B cell (primary cell): ENCODE measurements at regions not wholly inside any gene's neighbourhood (a gene's known extent, or its start where the extent isn't known, plus 50 kb on each side); places are given as distances from the start of the nearest gene placed in this dataset.

Source experiments
- ATAC-seq: fragments of 200-7000 bp; cut with Tn5 transposase; one replicate; pipeline ENCODE4 v1.10.0; 2021; ENCODE audit warnings: low read depth, mild to moderate bottlenecking, moderate number of reproducible peaks, moderate library complexity
- CTCF ChIA-PET: fragments of 350-600 bp; sonication (Branson Sonifier 250); formaldehyde crosslinking; loops from one replicate; lab custom pipeline; 2021; ENCODE audit warnings: antibody characterized with exemption, inconsistent platforms; lab: Charles Lee
- POLR2A ChIA-PET: fragments of 350-600 bp; sonication (Branson Sonifier 250); formaldehyde crosslinking; loops from one replicate; lab custom pipeline; 2021; ENCODE audit warnings: antibody characterized with exemption; lab: Charles Lee
- DNase-seq: peaks from one replicate; pipeline ENCODE4 v3.0.0; 2013
- H2AFZ ChIP-seq: 2 replicates; pipeline ENCODE4 v1.6.1; 2012; ENCODE audit warnings: mild to moderate bottlenecking, low read depth, low read length; ENCODE audit not compliant: insufficient read depth, poor library complexity, severe bottlenecking
- H3K27ac ChIP-seq, 2 donors: 1 replicate in 1 of 2; 2 replicates in 1 of 2; pipeline ENCODE4 v1.5.1; 2012 to 2013; ENCODE audit warnings: low read length in 2 of 2, mild to moderate bottlenecking in 2 of 2, moderate library complexity in 1 of 2
- H3K27me3 ChIP-seq, 4 experiments: fragments of 200-600 bp in 1 of 4; sonication (generic) in 1 of 4; replicated peaks in 1 of 4; 1 replicate in 2 of 4; 2 replicates in 2 of 4; pipeline versions ENCODE4 v1.6.1 to v1.7.0; 2013 to 2016; ENCODE audit warnings: low read length in 3 of 4, mild to moderate bottlenecking in 2 of 4, mixed read lengths in 1 of 4, moderate library complexity in 1 of 4; ENCODE audit not compliant: insufficient read depth in 4 of 4, control insufficient read depth in 3 of 4; ENCODE audit errors: control extremely low read depth in 1 of 4
- H3K36me3 ChIP-seq, 2 experiments: replicated peaks in 1 of 2; 1 replicate in 1 of 2; 2 replicates in 1 of 2; pipeline versions ENCODE4 v1.6.1 to v1.7.1; 2013; ENCODE audit warnings: low read length in 1 of 2; ENCODE audit not compliant: insufficient read depth in 2 of 2, control insufficient read depth in 1 of 2; ENCODE audit errors: control extremely low read depth in 1 of 2, extremely low read depth in 1 of 2
- H3K4me1 ChIP-seq, 2 donors: fragments of 200-600 bp in 1 of 2; sonication (generic) in 1 of 2; 1 replicate in 1 of 2; 2 replicates in 1 of 2; pipeline versions ENCODE4 v1.5.1 to v1.6.1; 2013 to 2017; ENCODE audit warnings: low read length in 2 of 2; ENCODE audit not compliant: control insufficient read depth in 2 of 2, insufficient read depth in 2 of 2
- H3K4me2 ChIP-seq: replicated peaks from 2 replicates; pipeline ENCODE3; 2012; ENCODE audit warnings: mild to moderate bottlenecking, low read depth, low read length; ENCODE audit not compliant: poor library complexity, severe bottlenecking
- H3K4me3 ChIP-seq, 5 experiments: fragments of 200-600 bp in 1 of 5; sonication (generic) in 1 of 5; 1 replicate in 3 of 5; 2 replicates in 2 of 5; pipeline versions ENCODE4 v1.5.1 to v1.7.0; 2011 to 2016; ENCODE audit warnings: low read length in 4 of 5, mild to moderate bottlenecking in 4 of 5, low read depth in 2 of 5, control low read depth in 1 of 5, moderate library complexity in 1 of 5; ENCODE audit not compliant: insufficient read depth in 1 of 5; ENCODE audit errors: control extremely low read depth in 1 of 5, extremely low read depth in 1 of 5
- H3K79me2 ChIP-seq: fragments of 200-600 bp; sonication (generic); one replicate; pipeline ENCODE4 v1.6.0; 2016; ENCODE audit warnings: low read length; ENCODE audit not compliant: control insufficient read depth, insufficient read depth
- H3K9ac ChIP-seq: fragments of 200-600 bp; sonication (generic); 2 replicates; pipeline ENCODE4 v1.6.1; 2017; ENCODE audit warnings: mild to moderate bottlenecking, low read length, moderate library complexity
- H3K9me3 ChIP-seq, 3 donors: one replicate each; pipeline versions ENCODE4 v1.6.1 to v1.7.1; 2013; ENCODE audit warnings: low read length in 2 of 3; ENCODE audit not compliant: control insufficient read depth in 2 of 3, insufficient read depth in 1 of 3; ENCODE audit errors: control extremely low read depth in 1 of 3
- H4K20me1 ChIP-seq: 2 replicates; pipeline ENCODE4 v1.6.0; 2012; ENCODE audit warnings: mild to moderate bottlenecking, low read length; ENCODE audit not compliant: insufficient read depth, control insufficient read depth, poor library complexity, severe bottlenecking
- H3K27ac Mint-ChIP-seq: one replicate; pipeline ENCODE4 v1.8.0; 2021; ENCODE audit warnings: mixed read lengths
- H3K27me3 Mint-ChIP-seq: one replicate; pipeline ENCODE4 v1.8.0; 2021; ENCODE audit warnings: mixed read lengths
- H3K4me1 Mint-ChIP-seq: one replicate; pipeline ENCODE4 v1.8.0; 2021; ENCODE audit warnings: mixed read lengths
- H3K4me3 Mint-ChIP-seq: one replicate; pipeline ENCODE4 v1.8.0; 2021; ENCODE audit warnings: mixed read lengths
- H3K9me3 Mint-ChIP-seq: one replicate; pipeline ENCODE4 v1.8.0; 2022; ENCODE audit warnings: mixed read lengths; ENCODE audit not compliant: insufficient read depth
- CTCF ChIP-seq: fragments of 200-600 bp; IDR thresholded peaks from one replicate; pipeline ENCODE4 v1.8.0; 2022; ENCODE audit warnings: antibody characterized with exemption, mild to moderate bottlenecking
- EZH2 ChIP-seq: IDR thresholded peaks from 2 replicates; pipeline ENCODE4 v1.6.1; 2012; ENCODE audit warnings: borderline replicate concordance, low read depth, mild to moderate bottlenecking, moderate library complexity, low read length; ENCODE audit not compliant: insufficient read depth, poor library complexity, severe bottlenecking
- WGBS: methylation state at CpG from one replicate; pipeline ENCODE4 v1.1.5; 2013; ENCODE audit warnings: missing lambda C conversion rate; ENCODE audit not compliant: insufficient coverage; 5-methylcytosine and 5-hydroxymethylcytosine counted together
- intact Hi-C: fragments of 100-400 bp; cut with micrococcal nuclease; formaldehyde crosslinking; loops from one replicate; pipeline ENCODE4 v1.10.0; 2022

GRCh38 chr3:107236655-107237337 is 140.4 kb upstream of the CCDC54 start:
- H3K4me2 ChIP-seq = no peak overlapping the region
- H4K20me1 ChIP-seq = no peaks in the 10 kb centered on the region
- H3K4me1 Mint-ChIP-seq = peaks cover 20% of the 10 kb centered on the region

More at GRCh38 chr3:107236655-107237337, 140.4 kb upstream of the CCDC54 start:
- H3K4me1 ChIP-seq = peaks cover 10 to 20% of the 10 kb centered on the region in 2 donors
- H3K27me3 ChIP-seq = peaks cover 0 to 2% (median 0%) of the 10 kb centered on the region in 4 experiments
- WGBS = no CpG with 5 or more reads among the region's 4 CpGs
- no peaks in the 10 kb centered on the region for H3K9me3 Mint-ChIP-seq
- H3K27me3 Mint-ChIP-seq = peaks cover 4% of the 10 kb centered on the region
- ChIA-PET CTCF (interaction anchor here (0.6 to 3.9 kb wide), 32 partner anchors 16 to 1368 kb away, joined by 3 to 40 read pairs (median 4); no protein-coding TSS in a partner anchor), POLR2A (no interaction called here)
- no peak overlapping the region for H3K27ac Mint-ChIP-seq
- intact Hi-C loops = loop anchor here (1.0 to 5.0 kb wide), 10 partner anchors 34 to 1316 kb away; no protein-coding TSS in a partner anchor
- no peaks in the 10 kb centered on the region for H3K79me2 ChIP-seq
- TF ChIP-seq EZH2 (no peak), CTCF (no peak)
- DNase-seq (no peak), ATAC-seq (no peak)
- no peaks in the 10 kb centered on the region for H3K36me3 ChIP-seq
- no peak overlapping the region for H3K4me3 Mint-ChIP-seq
- H3K9ac ChIP-seq = no peak overlapping the region
- no peak overlapping the region for H3K27ac ChIP-seq
- no peaks in the 10 kb centered on the region for H3K9me3 ChIP-seq
- H3K4me3 ChIP-seq = no peak overlapping the region
- no peak overlapping the region for H2AFZ ChIP-seq
